ENCODE measurements at regions not wholly inside any gene's neighbourhood (a gene's known extent, or its start where the extent isn't known, plus 50 kb on each side); places are given as distances from the start of the nearest gene placed in this dataset.

GRCh38 chr18:42183746-42184145 lies 228.7 kb downstream of the PIK3C3 start:
- DNase-seq (ENCODE audit: low spot score) = no peak

GRCh38 chr18:42184685-42185477 lies 229.8 kb downstream of the PIK3C3 start:
- no peak for DNase-seq (ENCODE audit: low spot score)
- intact Hi-C loops (cut with DNase I) = no loop called here

More at GRCh38 chr18:42183746-42184145, 228.7 kb downstream of the PIK3C3 start:
- intact Hi-C loops (cut with DNase I) = no loop called here

- intact Hi-C loops (cut with DNase I) = no loop called here
- no peak for DNase-seq (ENCODE audit: low spot score)
Measured at GRCh38 chr18:42185486-42185885, 230.5 kb downstream of the PIK3C3 start.

- DNase-seq (ENCODE audit: low spot score) = no peak
- intact Hi-C loops (cut with DNase I) = no loop called here
Measured at GRCh38 chr18:42187611-42188380, 232.8 kb downstream of the PIK3C3 start.

- intact Hi-C loops (cut with DNase I) = no loop called here
Measured at GRCh38 chr18:42190643-42191042, 235.6 kb downstream of the PIK3C3 start.

GRCh38 chr18:42192251-42193248 lies 237.5 kb downstream of the PIK3C3 start:
- no peak for DNase-seq (ENCODE audit: low spot score)
- intact Hi-C loops (cut with DNase I) = no loop called here

More at GRCh38 chr18:42190643-42191042, 235.6 kb downstream of the PIK3C3 start:
- DNase-seq (ENCODE audit: low spot score) = no peak

- intact Hi-C loops (cut with DNase I) = no loop called here
- DNase-seq (ENCODE audit: low spot score) = no peak
Measured at GRCh38 chr18:42196651-42197050, 241.6 kb downstream of the PIK3C3 start.

- DNase-seq (ENCODE audit: low spot score) = no peak
- intact Hi-C loops (cut with DNase I) = no loop called here
Measured at GRCh38 chr18:42201137-42201536, 246.1 kb downstream of the PIK3C3 start.

- intact Hi-C loops (cut with DNase I) = no loop called here
- DNase-seq (ENCODE audit: low spot score) = no peak
Measured at GRCh38 chr18:42211201-42211600, 256.2 kb downstream of the PIK3C3 start.

GRCh38 chr18:42222557-42222956 lies 267.5 kb downstream of the PIK3C3 start:
- intact Hi-C loops (cut with DNase I) = no loop called here

GRCh38 chr18:42228581-42228980 lies 273.5 kb downstream of the PIK3C3 start:
- intact Hi-C loops (cut with DNase I) = no loop called here
- no peak for DNase-seq (ENCODE audit: low spot score)

More at GRCh38 chr18:42222557-42222956, 267.5 kb downstream of the PIK3C3 start:
- DNase-seq (ENCODE audit: low spot score) = no peak

- intact Hi-C loops (cut with DNase I) = no loop called here
- no peak for DNase-seq (ENCODE audit: low spot score)
Measured at GRCh38 chr18:42229211-42230210, 274.5 kb downstream of the PIK3C3 start.

- intact Hi-C loops (cut with DNase I) = no loop called here
- no peak for DNase-seq (ENCODE audit: low spot score)
Measured at GRCh38 chr18:42230636-42231035, 275.6 kb downstream of the PIK3C3 start.

GRCh38 chr18:42231284-42231683 lies 276.2 kb downstream of the PIK3C3 start:
- no peak for DNase-seq (ENCODE audit: low spot score)
- intact Hi-C loops (cut with DNase I) = no loop called here

- DNase-seq (ENCODE audit: low spot score) = no peak
- intact Hi-C loops (cut with DNase I) = no loop called here
Measured at GRCh38 chr18:42231796-42232195, 276.8 kb downstream of the PIK3C3 start.

- intact Hi-C loops (cut with DNase I) = no loop called here
Measured at GRCh38 chr18:42233908-42234307, 278.9 kb downstream of the PIK3C3 start.

GRCh38 chr18:42242758-42243157 lies 287.7 kb downstream of the PIK3C3 start:
- intact Hi-C loops (cut with DNase I) = no loop called here
- DNase-seq (ENCODE audit: low spot score) = no peak

More at GRCh38 chr18:42233908-42234307, 278.9 kb downstream of the PIK3C3 start:
- no peak for DNase-seq (ENCODE audit: low spot score)

GRCh38 chr18:42245137-42245536 lies 290.1 kb downstream of the PIK3C3 start:
- no peak for DNase-seq (ENCODE audit: low spot score)
- intact Hi-C loops (cut with DNase I) = no loop called here

All from cardiac septum (tissue), 1 donor.